ENCODE measurements at regions not wholly inside any gene's neighbourhood (a gene's known extent, or its start where the extent isn't known, plus 50 kb on each side); places are given as distances from the start of the nearest gene placed in this dataset.

DNA sequence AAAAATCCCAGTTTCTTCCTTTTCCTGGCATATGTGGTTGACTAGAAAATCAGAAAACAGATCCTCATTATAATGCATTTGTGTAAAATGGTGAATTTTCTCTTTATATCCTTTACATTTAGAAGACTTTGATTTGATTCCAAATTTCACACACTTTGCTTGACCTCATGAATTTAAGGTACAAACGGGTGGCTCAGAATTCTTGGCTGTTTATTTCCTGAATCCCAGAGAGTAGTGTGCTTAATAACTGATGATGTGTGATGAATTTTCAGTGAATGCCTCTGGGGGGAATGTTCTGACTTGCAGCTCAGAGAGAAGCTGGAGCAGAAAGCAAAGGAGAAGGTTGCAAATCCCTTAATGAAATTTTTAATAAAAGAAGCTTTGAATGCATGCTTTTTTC lies 126.8 kb downstream of the SPATA31D1 start:
- WGBS (ENCODE audit: insufficient coverage) = 30% methylated on average over 1 of the region's 1 CpG

GRCh38 chr9:82115900-82116299 lies 127.3 kb downstream of the SPATA31D1 start:
- H3K4me1 ChIP-seq (ENCODE audit: control insufficient read depth, insufficient read depth, low read length) = peaks cover 15% of the 10 kb centered on the region
- no peak overlapping the region for H3K4me3 ChIP-seq (ENCODE audit: low read length)
- WGBS (ENCODE audit: insufficient coverage) = no CpG with 5 or more reads among the region's 4 CpGs
- H3K27ac ChIP-seq (ENCODE audit: low read length) = no peak overlapping the region
- no peak for DNase-seq
- no peaks in the 10 kb centered on the region for H3K27me3 ChIP-seq (ENCODE audit: control insufficient read depth, insufficient read depth, low read length)
- no peaks in the 10 kb centered on the region for H3K36me3 ChIP-seq (ENCODE audit: control insufficient read depth, insufficient read depth, low read length)
- no peaks in the 10 kb centered on the region for H3K9me3 ChIP-seq (replicated peaks; ENCODE audit: control insufficient read depth, low read depth, low read length)

More for the DNA sequence above, 126.8 kb downstream of the SPATA31D1 start:
- Histone ChIP-seq H3K4me3 (ENCODE audit: low read length) (no peak overlapping the region), H3K9me3 (replicated peaks; ENCODE audit: control insufficient read depth, low read depth, low read length) (no peaks in the 10 kb centered on the region), H3K27ac (ENCODE audit: low read length) (no peak overlapping the region), H3K27me3 (ENCODE audit: control insufficient read depth, insufficient read depth, low read length) (no peaks in the 10 kb centered on the region), H3K36me3 (ENCODE audit: control insufficient read depth, insufficient read depth, low read length) (no peaks in the 10 kb centered on the region), H3K4me1 (ENCODE audit: control insufficient read depth, insufficient read depth, low read length) (peaks cover 15% of the 10 kb centered on the region)
- peak; percentile 38 for DNase-seq

DNA sequence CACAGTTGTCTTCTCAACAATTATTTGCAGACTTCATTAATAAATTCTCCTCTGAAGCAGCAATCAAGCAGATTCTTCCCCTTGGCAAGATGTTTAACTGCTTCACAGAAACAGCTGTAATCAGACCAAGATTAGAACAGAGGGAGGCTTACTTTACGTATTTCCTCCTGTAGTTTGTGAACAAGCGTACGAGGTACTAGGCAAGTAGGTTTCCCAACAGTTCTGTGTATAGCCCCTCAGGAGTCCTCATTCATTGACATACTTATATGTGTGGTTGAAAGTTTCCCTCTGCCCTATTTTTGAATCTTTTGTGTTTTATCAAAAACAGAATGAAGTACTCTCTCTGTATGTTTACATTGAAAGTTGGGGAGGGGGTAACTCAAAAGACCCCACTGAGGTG lies 128.0 kb downstream of the SPATA31D1 start:
- H3K27me3 ChIP-seq (ENCODE audit: control insufficient read depth, insufficient read depth, low read length) = no peaks in the 10 kb centered on the region
- H3K9me3 ChIP-seq (replicated peaks; ENCODE audit: control insufficient read depth, low read depth, low read length) = no peaks in the 10 kb centered on the region
- H3K27ac ChIP-seq (ENCODE audit: low read length) = peak overlapping the region; percentile 16
- WGBS (ENCODE audit: insufficient coverage) = no CpG with 5 or more reads among the region's 3 CpGs
- H3K4me3 ChIP-seq (ENCODE audit: low read length) = no peak overlapping the region
- peaks cover 15% of the 10 kb centered on the region for H3K4me1 ChIP-seq (ENCODE audit: control insufficient read depth, insufficient read depth, low read length)
- no peaks in the 10 kb centered on the region for H3K36me3 ChIP-seq (ENCODE audit: control insufficient read depth, insufficient read depth, low read length)
- DNase-seq = peak; percentile 31

GRCh38 chr9:82117026-82117811 lies 128.6 kb downstream of the SPATA31D1 start:
- H3K36me3 ChIP-seq (ENCODE audit: control insufficient read depth, insufficient read depth, low read length) = no peaks in the 10 kb centered on the region
- H3K4me1 ChIP-seq (ENCODE audit: control insufficient read depth, insufficient read depth, low read length) = peaks cover 15% of the 10 kb centered on the region
- H3K27ac ChIP-seq (ENCODE audit: low read length) = peak overlapping the region; percentile 16
- no peaks in the 10 kb centered on the region for H3K27me3 ChIP-seq (ENCODE audit: control insufficient read depth, insufficient read depth, low read length)
- peak; percentile 95 for DNase-seq
- no peak overlapping the region for H3K4me3 ChIP-seq (ENCODE audit: low read length)
- H3K9me3 ChIP-seq (replicated peaks; ENCODE audit: control insufficient read depth, low read depth, low read length) = no peaks in the 10 kb centered on the region
- WGBS (ENCODE audit: insufficient coverage) = 19% methylated on average over 3 of the region's 7 CpGs

DNA sequence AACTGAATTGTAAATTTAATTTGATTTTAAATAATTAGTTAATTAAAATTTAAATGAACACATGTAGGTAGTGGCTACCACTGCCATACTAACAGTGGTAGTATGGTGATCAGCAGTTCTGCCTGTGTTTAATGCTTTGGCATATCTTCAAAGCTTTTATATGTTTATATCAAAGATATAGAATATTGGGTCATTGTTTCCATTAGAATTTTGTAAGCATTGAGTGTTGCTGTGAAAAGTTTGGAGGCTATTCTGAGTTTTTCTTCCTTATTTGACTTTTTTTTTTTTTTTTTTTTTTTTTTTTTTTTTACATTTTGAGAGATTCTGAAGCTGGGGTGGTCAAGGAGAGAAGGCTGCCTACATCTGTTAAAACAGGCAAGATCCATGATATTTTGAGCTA lies 134.2 kb downstream of the SPATA31D1 start:
- no peak for DNase-seq
- Histone ChIP-seq H3K4me1 (ENCODE audit: control insufficient read depth, insufficient read depth, low read length) (no peaks in the 10 kb centered on the region), H3K4me3 (ENCODE audit: low read length) (no peak overlapping the region), H3K27ac (ENCODE audit: low read length) (no peak overlapping the region), H3K27me3 (ENCODE audit: control insufficient read depth, insufficient read depth, low read length) (no peaks in the 10 kb centered on the region), H3K36me3 (ENCODE audit: control insufficient read depth, insufficient read depth, low read length) (no peaks in the 10 kb centered on the region), H3K9me3 (replicated peaks; ENCODE audit: control insufficient read depth, low read depth, low read length) (no peaks in the 10 kb centered on the region)

- H3K4me1 ChIP-seq (ENCODE audit: control insufficient read depth, insufficient read depth, low read length) = peaks cover 5% of the 10 kb centered on the region
- H3K36me3 ChIP-seq (ENCODE audit: control insufficient read depth, insufficient read depth, low read length) = no peaks in the 10 kb centered on the region
- H3K27ac ChIP-seq (ENCODE audit: low read length) = no peak overlapping the region
- no peaks in the 10 kb centered on the region for H3K27me3 ChIP-seq (ENCODE audit: control insufficient read depth, insufficient read depth, low read length)
- no CpG with 5 or more reads among the region's 3 CpGs for WGBS (ENCODE audit: insufficient coverage)
- DNase-seq = no peak
- no peak overlapping the region for H3K4me3 ChIP-seq (ENCODE audit: low read length)
- H3K9me3 ChIP-seq (replicated peaks; ENCODE audit: control insufficient read depth, low read depth, low read length) = no peaks in the 10 kb centered on the region
Observed at GRCh38 chr9:82124090-82124489, 135.5 kb downstream of the SPATA31D1 start.

- Histone ChIP-seq H3K4me3 (ENCODE audit: low read length) (no peak overlapping the region), H3K27me3 (ENCODE audit: control insufficient read depth, insufficient read depth, low read length) (no peaks in the 10 kb centered on the region), H3K27ac (ENCODE audit: low read length) (no peak overlapping the region), H3K4me1 (ENCODE audit: control insufficient read depth, insufficient read depth, low read length) (peaks cover 5% of the 10 kb centered on the region), H3K36me3 (ENCODE audit: control insufficient read depth, insufficient read depth, low read length) (no peaks in the 10 kb centered on the region), H3K9me3 (replicated peaks; ENCODE audit: control insufficient read depth, low read depth, low read length) (no peaks in the 10 kb centered on the region)
- WGBS (ENCODE audit: insufficient coverage) = no CpG with 5 or more reads among the region's 3 CpGs
- DNase-seq = peak; percentile 52
Observed at GRCh38 chr9:82126256-82126655, 137.7 kb downstream of the SPATA31D1 start.

- 100% methylated on average over 1 of the region's 2 CpGs for WGBS (ENCODE audit: insufficient coverage)
- H3K27ac ChIP-seq (ENCODE audit: low read length) = no peak overlapping the region
- H3K4me1 ChIP-seq (ENCODE audit: control insufficient read depth, insufficient read depth, low read length) = peaks cover 5% of the 10 kb centered on the region
Observed at GRCh38 chr9:82127465-82127864, 138.9 kb downstream of the SPATA31D1 start.

DNA sequence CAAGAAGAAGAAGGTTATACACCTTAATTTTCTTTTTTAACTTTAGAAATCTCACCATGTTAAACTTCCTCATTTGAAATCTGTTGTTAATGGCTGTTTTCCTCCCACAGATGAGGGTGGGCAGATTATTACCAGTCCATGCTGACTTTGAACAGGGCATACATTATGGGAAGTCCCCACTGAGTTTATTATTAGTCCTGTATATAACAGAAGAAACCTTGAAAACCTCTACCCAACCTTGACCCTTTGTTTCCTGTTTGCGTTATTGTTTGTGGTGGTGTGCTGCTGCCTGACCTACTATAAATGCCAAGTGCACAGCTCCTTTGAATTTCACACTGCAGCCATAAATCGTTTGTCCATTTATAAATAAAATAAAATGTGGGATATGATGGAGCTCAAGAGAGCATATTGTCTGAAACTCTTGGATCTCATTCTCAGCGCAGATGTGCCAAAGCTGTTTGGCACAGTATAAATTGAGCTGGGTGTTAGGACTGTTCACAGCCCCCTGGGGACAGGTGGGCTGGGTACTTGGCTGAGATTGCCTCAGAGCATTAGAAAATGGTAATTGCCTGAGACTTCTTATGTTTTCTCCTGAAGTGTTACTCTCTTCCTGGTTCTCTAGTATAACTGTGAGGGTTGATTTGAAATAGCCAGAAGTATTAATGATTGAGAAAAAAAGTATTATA lies 139.6 kb downstream of the SPATA31D1 start:
- Histone ChIP-seq H3K4me1 (ENCODE audit: control insufficient read depth, insufficient read depth, low read length) (peaks cover 5% of the 10 kb centered on the region), H3K27me3 (ENCODE audit: control insufficient read depth, insufficient read depth, low read length) (no peaks in the 10 kb centered on the region), H3K27ac (ENCODE audit: low read length) (no peak overlapping the region), H3K4me3 (ENCODE audit: low read length) (no peak overlapping the region), H3K36me3 (ENCODE audit: control insufficient read depth, insufficient read depth, low read length) (no peaks in the 10 kb centered on the region), H3K9me3 (replicated peaks; ENCODE audit: control insufficient read depth, low read depth, low read length) (no peaks in the 10 kb centered on the region)
- DNase-seq = peak; percentile 61
- 9% methylated on average over 1 of the region's 3 CpGs for WGBS (ENCODE audit: insufficient coverage)

More at GRCh38 chr9:82127465-82127864, 138.9 kb downstream of the SPATA31D1 start:
- Histone ChIP-seq H3K27me3 (ENCODE audit: control insufficient read depth, insufficient read depth, low read length) (no peaks in the 10 kb centered on the region), H3K4me3 (ENCODE audit: low read length) (no peak overlapping the region), H3K36me3 (ENCODE audit: control insufficient read depth, insufficient read depth, low read length) (no peaks in the 10 kb centered on the region), H3K9me3 (replicated peaks; ENCODE audit: control insufficient read depth, low read depth, low read length) (no peaks in the 10 kb centered on the region)
- DNase-seq = no peak

DNA sequence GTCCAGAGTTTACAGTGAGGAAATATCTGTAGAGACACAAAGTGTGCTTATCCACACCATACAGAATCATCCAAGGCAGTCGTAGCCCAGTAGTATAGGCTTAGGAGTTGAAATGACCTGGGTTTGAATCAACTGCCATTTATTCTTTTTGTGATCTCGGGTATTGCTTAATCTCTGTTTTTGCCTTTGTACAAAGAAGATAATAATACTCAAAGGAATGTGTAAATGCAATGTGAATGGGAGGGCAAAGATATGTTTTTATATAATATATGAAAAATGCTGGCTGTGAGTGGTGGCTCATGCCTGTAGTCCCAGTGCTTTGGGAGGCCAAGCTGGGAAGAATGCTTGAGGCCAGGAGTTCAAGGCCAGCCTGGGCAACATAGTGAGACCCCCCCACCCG lies 141.1 kb downstream of the SPATA31D1 start:
- no peak overlapping the region for H3K27ac ChIP-seq (ENCODE audit: low read length)
- peaks cover 5% of the 10 kb centered on the region for H3K4me1 ChIP-seq (ENCODE audit: control insufficient read depth, insufficient read depth, low read length)
- WGBS (ENCODE audit: insufficient coverage) = no CpG with 5 or more reads among the region's 3 CpGs
- no peaks in the 10 kb centered on the region for H3K27me3 ChIP-seq (ENCODE audit: control insufficient read depth, insufficient read depth, low read length)
- no peak for DNase-seq
- no peaks in the 10 kb centered on the region for H3K36me3 ChIP-seq (ENCODE audit: control insufficient read depth, insufficient read depth, low read length)
- H3K4me3 ChIP-seq (ENCODE audit: low read length) = no peak overlapping the region
- no peaks in the 10 kb centered on the region for H3K9me3 ChIP-seq (replicated peaks; ENCODE audit: control insufficient read depth, low read depth, low read length)

Measured in muscle of leg (tissue), 3 donors.